ENCODE measurements at regions not wholly inside any gene's neighbourhood (a gene's known extent, or its start where the extent isn't known, plus 50 kb on each side); places are given as distances from the start of the nearest gene placed in this dataset.

DNA sequence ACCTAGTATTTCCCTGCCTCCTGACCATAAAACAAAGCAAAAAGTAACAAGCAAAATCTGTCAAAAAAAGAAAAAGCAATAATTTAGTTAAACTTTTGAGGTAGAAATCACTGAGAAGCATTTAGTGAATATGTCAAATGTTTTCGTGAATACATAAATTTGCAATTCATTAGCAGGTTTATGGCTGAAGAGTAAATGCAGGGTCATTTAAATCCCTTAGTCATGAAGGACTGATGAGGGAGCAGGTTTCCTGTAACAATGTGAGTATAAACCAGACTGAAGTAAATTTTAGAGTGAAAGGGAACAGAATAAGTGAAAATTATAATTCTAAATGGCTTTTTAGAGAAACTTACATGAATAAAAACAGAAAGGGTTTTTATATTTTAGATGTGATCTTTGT lies 313.5 kb upstream of the MANEA start:
- TF ChIP-seq, protein P1, sequence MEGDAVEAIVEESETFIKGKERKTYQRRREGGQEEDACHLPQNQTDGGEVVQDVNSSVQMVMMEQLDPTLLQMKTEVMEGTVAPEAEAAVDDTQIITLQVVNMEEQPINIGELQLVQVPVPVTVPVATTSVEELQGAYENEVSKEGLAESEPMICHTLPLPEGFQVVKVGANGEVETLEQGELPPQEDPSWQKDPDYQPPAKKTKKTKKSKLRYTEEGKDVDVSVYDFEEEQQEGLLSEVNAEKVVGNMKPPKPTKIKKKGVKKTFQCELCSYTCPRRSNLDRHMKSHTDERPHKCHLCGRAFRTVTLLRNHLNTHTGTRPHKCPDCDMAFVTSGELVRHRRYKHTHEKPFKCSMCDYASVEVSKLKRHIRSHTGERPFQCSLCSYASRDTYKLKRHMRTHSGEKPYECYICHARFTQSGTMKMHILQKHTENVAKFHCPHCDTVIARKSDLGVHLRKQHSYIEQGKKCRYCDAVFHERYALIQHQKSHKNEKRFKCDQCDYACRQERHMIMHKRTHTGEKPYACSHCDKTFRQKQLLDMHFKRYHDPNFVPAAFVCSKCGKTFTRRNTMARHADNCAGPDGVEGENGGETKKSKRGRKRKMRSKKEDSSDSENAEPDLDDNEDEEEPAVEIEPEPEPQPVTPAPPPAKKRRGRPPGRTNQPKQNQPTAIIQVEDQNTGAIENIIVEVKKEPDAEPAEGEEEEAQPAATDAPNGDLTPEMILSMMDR (IDR thresholded peaks at IDR 0.05) = no peak
- TF ChIP-seq POLR2A (IDR thresholded peaks at IDR 0.05; ENCODE audit: low read depth) (no peak), POLR2AphosphoS5 (IDR thresholded peaks at IDR 0.05) (no peak), EP300 (IDR thresholded peaks at IDR 0.05) (no peak)
